ENCODE measurements at regions not wholly inside any gene's neighbourhood (a gene's known extent, or its start where the extent isn't known, plus 50 kb on each side); places are given as distances from the start of the nearest gene placed in this dataset.

DNA sequence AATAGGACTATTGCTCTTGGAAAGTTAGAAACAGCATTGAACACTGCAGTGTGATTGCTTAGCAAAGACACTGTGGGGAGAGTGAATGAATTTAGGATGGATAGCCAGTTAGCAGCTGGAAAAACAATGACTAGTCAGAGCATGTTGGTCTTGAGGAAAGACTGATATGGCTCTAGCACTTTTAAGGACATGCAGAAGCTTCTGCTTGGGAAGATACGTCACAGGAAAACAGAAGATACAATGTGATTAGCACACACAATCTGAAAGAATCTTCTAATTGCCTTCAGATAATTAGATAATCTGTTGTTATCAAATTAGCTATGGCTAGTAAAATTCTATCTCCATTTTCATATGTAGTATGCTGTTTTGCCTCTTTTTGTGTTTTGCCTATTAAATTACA, 530.7 kb upstream of the CHORDC1 start:
- no peak overlapping the region for H3K4me3 ChIP-seq (ENCODE audit: low read depth, low read length)
- TF ChIP-seq, protein P1, sequence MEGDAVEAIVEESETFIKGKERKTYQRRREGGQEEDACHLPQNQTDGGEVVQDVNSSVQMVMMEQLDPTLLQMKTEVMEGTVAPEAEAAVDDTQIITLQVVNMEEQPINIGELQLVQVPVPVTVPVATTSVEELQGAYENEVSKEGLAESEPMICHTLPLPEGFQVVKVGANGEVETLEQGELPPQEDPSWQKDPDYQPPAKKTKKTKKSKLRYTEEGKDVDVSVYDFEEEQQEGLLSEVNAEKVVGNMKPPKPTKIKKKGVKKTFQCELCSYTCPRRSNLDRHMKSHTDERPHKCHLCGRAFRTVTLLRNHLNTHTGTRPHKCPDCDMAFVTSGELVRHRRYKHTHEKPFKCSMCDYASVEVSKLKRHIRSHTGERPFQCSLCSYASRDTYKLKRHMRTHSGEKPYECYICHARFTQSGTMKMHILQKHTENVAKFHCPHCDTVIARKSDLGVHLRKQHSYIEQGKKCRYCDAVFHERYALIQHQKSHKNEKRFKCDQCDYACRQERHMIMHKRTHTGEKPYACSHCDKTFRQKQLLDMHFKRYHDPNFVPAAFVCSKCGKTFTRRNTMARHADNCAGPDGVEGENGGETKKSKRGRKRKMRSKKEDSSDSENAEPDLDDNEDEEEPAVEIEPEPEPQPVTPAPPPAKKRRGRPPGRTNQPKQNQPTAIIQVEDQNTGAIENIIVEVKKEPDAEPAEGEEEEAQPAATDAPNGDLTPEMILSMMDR (IDR thresholded peaks at IDR 0.05; ENCODE audit: control insufficient read depth, extremely low read depth, insufficient read depth), result no peak
- DNase-seq (ENCODE audit: low read depth), result no peak

DNA sequence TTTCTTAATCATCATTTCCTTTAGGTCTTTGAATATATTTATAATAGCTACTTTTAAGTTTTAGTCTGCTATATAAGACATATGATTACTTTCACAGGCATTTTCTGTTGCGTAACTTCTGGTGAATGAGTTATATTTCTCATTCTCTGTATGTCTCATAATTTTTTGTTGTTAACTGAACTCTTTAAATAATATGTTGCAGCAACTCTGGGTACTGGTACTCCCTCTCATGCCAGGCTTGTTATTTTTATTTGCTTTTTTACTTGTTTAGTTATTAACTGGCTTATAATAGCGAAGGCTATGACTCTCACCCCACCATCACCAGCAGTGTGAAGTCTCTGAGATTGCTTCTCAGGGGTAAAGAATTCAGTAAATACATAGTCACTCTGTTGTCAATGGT, 524.2 kb upstream of the CHORDC1 start:
- TF ChIP-seq, protein P1 (IDR thresholded peaks at IDR 0.05; ENCODE audit: control insufficient read depth, extremely low read depth, insufficient read depth), result no peak
- H3K4me3 ChIP-seq (ENCODE audit: low read depth, low read length), result no peak overlapping the region
- no peak for DNase-seq (ENCODE audit: low read depth)

DNA sequence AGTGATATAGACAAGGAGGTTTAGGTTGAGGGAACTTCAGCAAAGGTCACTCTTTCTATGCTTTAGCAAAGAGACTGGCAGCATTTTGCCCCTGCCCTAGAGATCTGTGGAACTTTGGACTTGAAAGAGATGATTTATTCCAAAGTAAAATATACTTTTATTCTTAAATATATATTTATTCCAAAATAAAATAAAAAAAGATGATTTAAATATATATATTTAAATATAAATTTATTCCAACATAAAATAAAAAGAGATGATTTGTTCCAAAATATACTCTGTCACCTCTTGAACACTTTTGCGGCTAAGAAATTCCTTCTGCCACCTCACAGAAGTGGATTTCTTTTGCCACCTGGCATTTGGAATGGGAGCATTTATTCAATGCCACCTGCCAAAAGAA, 521.3 kb upstream of the CHORDC1 start:
- TF ChIP-seq, protein P1 (IDR thresholded peaks at IDR 0.05; ENCODE audit: control insufficient read depth, extremely low read depth, insufficient read depth), result no peak
- DNase-seq (ENCODE audit: low read depth), result no peak
- H3K4me3 ChIP-seq (ENCODE audit: low read depth, low read length), result no peak overlapping the region

DNA sequence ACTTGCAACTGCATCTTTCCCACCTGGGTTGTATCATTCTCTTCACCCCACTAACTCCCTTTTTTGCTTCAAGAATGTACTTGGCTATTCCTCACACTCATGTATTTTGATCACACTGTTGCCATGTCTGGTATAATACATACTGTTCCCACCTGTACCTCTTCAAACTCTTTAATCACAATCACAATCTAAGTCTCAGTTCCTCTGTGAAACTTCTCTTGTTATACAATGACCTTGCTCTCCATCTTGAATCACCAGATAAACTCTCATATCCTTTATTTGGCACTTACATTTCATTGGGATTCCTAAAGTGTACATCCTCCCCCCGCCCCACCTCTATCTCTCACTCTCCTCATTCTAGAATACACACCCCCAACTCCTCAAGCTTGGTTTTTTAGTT, 516.0 kb upstream of the CHORDC1 start:
- TF ChIP-seq, protein P1 (IDR thresholded peaks at IDR 0.05; ENCODE audit: control insufficient read depth, extremely low read depth, insufficient read depth), result no peak
- no peak for DNase-seq (ENCODE audit: low read depth)

DNA sequence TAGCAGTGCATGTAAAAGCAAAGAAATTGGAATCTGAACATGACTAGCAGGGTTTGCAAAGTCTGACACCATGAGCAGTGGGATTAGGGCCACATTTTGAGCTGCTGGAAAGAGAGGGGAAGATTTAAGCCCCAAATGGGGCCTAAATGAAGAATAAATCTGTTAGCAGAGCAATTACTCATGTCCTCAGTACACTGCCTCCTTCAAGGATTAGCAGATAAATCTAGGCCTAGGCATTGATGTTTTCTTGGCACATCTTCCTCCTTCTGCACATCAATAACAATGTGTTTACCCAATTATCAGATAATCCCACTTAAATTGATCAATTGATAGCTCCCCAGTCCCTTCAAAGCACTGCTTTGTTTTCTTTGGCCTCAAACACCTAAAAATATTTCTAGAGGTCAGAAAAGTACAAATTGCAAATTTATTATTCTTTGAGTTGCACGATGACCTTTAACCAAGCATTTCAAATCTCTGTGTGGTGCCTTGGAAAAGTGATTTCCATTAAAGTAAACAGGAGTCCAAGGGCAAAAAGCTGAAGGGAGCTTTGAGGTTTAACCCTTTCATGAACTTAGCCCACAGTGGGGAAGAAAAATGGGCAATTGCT, 514.7 kb upstream of the CHORDC1 start:
- H3K4me3 ChIP-seq (ENCODE audit: low read depth, low read length), result no peak overlapping the region
- no peak for DNase-seq (ENCODE audit: low read depth)
- TF ChIP-seq, protein P1 (IDR thresholded peaks at IDR 0.05; ENCODE audit: control insufficient read depth, extremely low read depth, insufficient read depth), result no peak

More for the DNA sequence above, 516.0 kb upstream of the CHORDC1 start:
- H3K4me3 ChIP-seq (ENCODE audit: low read depth, low read length), result no peak overlapping the region

DNA sequence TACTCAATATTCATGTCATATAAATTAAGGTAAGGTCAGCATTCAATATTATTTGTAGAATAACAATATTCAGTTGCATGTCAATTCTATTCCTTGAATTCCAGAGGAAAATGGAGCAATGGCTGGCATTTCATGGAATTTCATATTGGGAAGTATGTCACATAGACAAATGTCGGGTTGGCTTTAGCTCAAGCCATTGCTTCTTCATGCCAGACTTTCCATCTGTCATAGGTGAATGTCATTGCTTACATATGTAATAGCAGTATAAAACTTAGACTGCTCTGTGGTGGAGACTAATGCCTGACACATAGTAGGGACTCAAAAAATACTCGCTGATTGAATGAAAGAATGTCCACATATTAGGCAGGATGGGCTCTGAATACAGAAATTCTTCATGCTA, 509.6 kb upstream of the CHORDC1 start:
- DNase-seq (ENCODE audit: low read depth), result no peak
- TF ChIP-seq, protein P1 (IDR thresholded peaks at IDR 0.05; ENCODE audit: control insufficient read depth, extremely low read depth, insufficient read depth), result no peak
- no peak overlapping the region for H3K4me3 ChIP-seq (ENCODE audit: low read depth, low read length)

DNA sequence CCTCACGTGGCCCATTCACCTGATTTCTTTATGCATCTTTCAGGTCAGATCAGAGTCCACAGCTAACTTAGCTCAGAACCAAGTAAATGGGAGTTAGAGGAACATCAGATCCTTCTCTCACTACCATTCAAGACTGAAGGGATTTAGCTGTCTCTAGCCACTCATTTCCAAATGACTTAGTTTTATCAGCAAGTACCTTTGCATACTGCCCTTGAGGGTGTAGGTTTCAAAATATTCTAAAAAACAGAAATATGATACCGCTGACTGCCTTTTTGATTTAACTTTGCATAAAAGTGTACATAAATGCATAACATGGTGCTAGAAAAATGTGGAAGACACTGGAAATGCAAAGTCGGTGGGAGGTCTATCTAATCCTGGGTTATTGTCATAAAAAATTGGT, 500.6 kb upstream of the CHORDC1 start:
- H3K4me3 ChIP-seq (ENCODE audit: low read depth, low read length), result no peak overlapping the region
- TF ChIP-seq, protein P1 (IDR thresholded peaks at IDR 0.05; ENCODE audit: control insufficient read depth, extremely low read depth, insufficient read depth), result no peak
- no peak for DNase-seq (ENCODE audit: low read depth)

Data from LNCaP clone FGC (cell line).